ENCODE measurements at regions not wholly inside any gene's neighbourhood (a gene's known extent, or its start where the extent isn't known, plus 50 kb on each side); places are given as distances from the start of the nearest gene placed in this dataset.

DNA sequence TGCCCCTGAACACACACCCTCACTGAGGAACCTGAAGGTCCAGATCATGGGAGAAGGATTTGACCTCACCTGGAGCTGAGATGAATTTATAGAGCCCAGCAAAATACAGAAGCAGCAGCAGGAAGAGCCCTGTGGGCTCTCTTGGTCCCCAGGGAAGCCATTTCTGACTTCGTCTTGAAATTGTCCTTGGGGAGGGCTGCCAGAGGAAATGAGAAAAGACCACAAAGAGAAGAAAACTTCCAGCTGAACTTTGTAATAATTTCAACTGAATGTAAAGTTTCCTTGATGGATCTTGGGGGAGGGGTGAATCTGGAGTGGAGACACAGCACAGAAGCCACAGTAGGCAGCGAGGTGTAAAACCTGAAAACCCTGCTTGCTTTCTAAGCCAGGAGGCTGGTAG is 500.9 kb upstream of the NXPH2 start:
- POLR2A ChIA-PET = no interaction called here
- Mint-ChIP-seq H3K4me1 (no peaks in the 10 kb centered on the region), H3K36me3 (peaks cover 0 to 5% (median 0%) of the 10 kb centered on the region in 3 donors), H3K9me3 (peaks cover 9 to 29% (median 21%) of the 10 kb centered on the region in 9 donors), H3K4me3 (no peak overlapping the region), H3K27ac (no peak overlapping the region), H3K27me3 (no peaks in the 10 kb centered on the region)
- ATAC-seq (no peak), DNase-seq (no peak)

DNA sequence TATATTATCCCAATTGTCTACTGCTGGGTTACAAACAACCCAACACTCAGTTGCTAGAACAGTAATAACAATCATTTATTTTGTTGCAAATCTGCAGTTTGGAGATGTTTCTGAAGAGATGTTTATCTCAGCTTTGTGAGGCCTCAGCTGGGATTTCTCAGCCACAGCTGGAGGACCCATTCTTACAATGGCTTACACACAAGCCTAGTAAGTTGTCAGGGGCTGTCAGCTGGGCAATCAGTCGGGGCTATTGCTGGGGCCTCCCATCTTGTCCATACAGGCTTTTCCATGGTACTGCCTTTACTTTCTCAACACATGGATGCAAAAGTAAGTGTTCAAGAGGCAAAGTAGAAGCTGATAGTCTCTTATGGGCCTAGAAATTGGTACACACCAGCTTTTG is 491.7 kb upstream of the NXPH2 start:
- H3K27me3 Mint-ChIP-seq = no peaks in the 10 kb centered on the region
- POLR2A ChIA-PET = no interaction called here
- peaks cover 0 to 12% (median 5%) of the 10 kb centered on the region in 9 donors for H3K9me3 Mint-ChIP-seq
- no peaks in the 10 kb centered on the region for H3K36me3 Mint-ChIP-seq
- no peak for ATAC-seq
- H3K4me3 Mint-ChIP-seq = no peak overlapping the region
- H3K27ac Mint-ChIP-seq = no peak overlapping the region
- DNase-seq = no peak
- H3K4me1 Mint-ChIP-seq = no peaks in the 10 kb centered on the region

DNA sequence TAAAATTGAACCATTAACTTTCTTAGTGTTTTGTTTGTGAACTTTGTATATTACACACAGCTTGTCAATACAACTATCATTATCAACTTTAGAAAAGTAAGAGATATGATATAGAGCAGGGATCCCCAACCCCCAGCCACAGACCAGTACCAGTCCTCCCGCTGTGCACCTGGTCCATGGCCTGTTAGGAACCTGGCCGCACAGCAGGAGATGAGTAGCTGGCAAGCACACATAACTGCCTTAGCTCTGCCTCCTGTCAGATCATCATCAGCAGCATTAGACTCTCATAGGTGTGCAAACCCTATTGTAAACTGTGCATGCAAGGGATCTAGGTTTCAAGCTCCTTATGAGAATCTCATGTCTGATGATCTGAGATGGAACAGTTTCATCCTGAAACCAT is 491.0 kb upstream of the NXPH2 start:
- Mint-ChIP-seq H3K4me3 (no peak overlapping the region), H3K27ac (no peak overlapping the region), H3K27me3 (no peaks in the 10 kb centered on the region), H3K36me3 (no peaks in the 10 kb centered on the region), H3K9me3 (peaks cover 0 to 19% (median 5%) of the 10 kb centered on the region in 9 donors), H3K4me1 (no peaks in the 10 kb centered on the region)
- DNase-seq = no peak
- no peak for ATAC-seq
- POLR2A ChIA-PET = no interaction called here

DNA sequence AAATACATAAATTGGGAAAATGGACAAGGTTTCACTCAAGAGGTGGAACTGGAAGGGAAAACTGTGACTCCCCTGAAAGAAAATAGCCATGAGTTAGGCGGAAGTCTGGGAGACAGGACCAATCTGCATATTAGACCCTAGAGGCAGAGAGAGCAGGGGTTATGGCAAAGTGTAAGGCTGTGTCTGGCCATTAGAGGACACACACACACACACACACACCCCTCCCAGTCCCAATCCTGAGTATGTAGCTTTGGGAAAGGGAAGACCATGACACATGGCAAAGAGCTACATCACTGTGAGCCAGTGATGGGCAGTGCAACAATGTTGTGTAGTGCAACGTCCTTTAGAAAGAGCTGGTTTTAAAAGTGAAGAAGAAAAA is 479.9 kb upstream of the NXPH2 start:
- Mint-ChIP-seq H3K4me1 (no peaks in the 10 kb centered on the region), H3K36me3 (no peaks in the 10 kb centered on the region), H3K27me3 (no peaks in the 10 kb centered on the region), H3K9me3 (peaks cover 0 to 11% (median 6%) of the 10 kb centered on the region in 9 donors), H3K4me3 (no peak overlapping the region), H3K27ac (no peak overlapping the region)
- POLR2A ChIA-PET = no interaction called here
- ATAC-seq = no peak
- DNase-seq = no peak

DNA sequence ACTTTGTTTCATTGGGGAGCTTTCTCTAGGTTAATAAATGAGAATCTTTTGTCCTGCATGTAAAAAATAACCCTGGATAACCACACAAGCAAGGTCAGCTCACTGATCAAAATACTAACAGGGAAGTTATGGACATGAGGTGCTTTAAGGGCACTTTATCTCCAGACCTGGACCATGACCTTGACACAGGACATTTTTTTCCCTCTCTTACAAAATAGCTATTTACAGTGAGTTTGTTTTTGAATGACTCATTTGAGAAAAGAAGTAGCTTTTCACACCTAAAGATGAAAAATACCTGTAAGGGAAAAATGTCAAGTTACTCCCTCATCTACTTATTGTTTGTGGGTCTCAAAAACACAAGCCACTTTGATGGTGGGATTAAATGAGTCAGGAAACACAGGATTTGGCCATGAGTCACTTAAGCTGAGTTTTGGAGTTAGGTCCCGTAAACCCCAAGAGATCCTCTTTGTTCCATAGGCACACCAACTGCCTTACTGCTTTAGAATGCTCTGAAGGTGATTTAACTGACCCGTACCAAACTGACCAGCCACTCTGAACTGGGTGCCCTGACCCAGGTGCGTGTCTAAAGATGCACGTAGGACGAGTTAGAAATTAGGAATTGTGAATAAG is 479.3 kb upstream of the NXPH2 start:
- no peak for DNase-seq
- POLR2A ChIA-PET = no interaction called here
- Mint-ChIP-seq H3K4me3 (no peak overlapping the region), H3K27me3 (no peaks in the 10 kb centered on the region), H3K9me3 (peaks cover 0 to 11% (median 6%) of the 10 kb centered on the region in 9 donors), H3K36me3 (no peaks in the 10 kb centered on the region), H3K27ac (no peak overlapping the region), H3K4me1 (no peaks in the 10 kb centered on the region)
- ATAC-seq = no peak

DNA sequence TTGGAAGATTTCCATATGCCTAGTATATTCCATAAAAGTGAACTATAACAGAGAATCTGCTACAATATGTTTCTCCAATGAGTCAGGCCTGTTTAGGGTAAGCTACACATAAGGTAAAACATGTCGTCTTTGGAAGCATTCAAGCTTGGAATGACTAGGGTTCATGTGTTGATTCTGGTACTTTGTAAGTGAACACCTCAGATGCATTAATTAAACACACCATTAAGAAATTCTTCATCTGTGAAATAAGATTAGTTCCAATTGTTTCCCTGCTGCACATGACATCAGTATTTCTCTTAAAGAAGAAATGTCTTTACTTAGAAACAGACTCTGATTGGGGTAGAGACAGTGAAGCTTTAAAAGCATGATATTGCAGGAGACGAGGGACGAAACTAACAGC is 461.1 kb upstream of the NXPH2 start:
- H3K4me1 Mint-ChIP-seq = no peaks in the 10 kb centered on the region
- no peak for ATAC-seq
- no peak overlapping the region for H3K4me3 Mint-ChIP-seq
- H3K36me3 Mint-ChIP-seq = peaks cover 0 to 5% (median 0%) of the 10 kb centered on the region in 3 donors
- H3K9me3 Mint-ChIP-seq = peaks cover 2 to 24% (median 9%) of the 10 kb centered on the region in 9 donors
- POLR2A ChIA-PET = no interaction called here
- no peak overlapping the region for H3K27ac Mint-ChIP-seq
- H3K27me3 Mint-ChIP-seq = no peaks in the 10 kb centered on the region
- DNase-seq = no peak

DNA sequence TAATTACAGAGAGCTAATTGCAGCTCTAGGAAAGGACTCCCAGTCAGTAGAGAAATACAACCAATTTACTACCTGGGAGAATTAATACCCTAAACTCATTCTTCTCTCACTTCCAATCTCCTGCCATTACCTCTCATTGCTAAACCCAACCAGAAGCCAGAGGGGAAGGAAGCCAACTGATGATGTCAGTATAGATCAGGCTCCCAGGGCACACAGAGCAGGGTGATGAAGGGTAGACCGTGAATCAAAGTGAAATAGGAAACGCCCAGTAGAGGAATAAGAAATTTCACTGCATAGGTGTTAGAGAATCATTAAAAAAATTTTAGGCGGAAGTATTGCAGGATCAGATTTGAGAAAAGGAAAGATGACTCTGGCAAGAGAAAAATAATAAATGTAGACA is 456.8 kb upstream of the NXPH2 start:
- ATAC-seq (no peak), DNase-seq (no peak)
- Mint-ChIP-seq H3K9me3 (peaks cover 0 to 21% (median 8%) of the 10 kb centered on the region in 9 donors), H3K27me3 (no peaks in the 10 kb centered on the region), H3K4me3 (no peak overlapping the region), H3K27ac (no peak overlapping the region), H3K36me3 (no peaks in the 10 kb centered on the region), H3K4me1 (no peaks in the 10 kb centered on the region)
- POLR2A ChIA-PET = no interaction called here

DNA sequence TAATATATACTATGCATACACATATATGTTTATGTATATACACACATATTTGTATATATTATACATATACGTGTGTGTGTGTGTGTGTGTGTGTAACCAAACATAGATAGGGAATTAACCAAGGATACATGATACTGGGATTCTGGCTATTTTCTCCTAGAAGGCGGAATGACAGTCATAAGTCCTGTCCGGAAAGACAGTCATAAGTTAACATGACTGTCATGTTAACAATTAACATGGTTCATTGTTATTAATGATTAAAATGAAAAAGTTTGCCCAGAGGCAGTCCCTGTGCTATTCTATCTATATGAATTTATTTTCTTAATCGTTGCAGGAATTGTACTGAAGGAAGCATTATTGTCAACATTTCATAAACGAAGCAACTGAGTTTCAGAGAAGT is 450.7 kb upstream of the NXPH2 start:
- POLR2A ChIA-PET = no interaction called here
- ATAC-seq = no peak
- no peak overlapping the region for H3K27ac Mint-ChIP-seq

DNA sequence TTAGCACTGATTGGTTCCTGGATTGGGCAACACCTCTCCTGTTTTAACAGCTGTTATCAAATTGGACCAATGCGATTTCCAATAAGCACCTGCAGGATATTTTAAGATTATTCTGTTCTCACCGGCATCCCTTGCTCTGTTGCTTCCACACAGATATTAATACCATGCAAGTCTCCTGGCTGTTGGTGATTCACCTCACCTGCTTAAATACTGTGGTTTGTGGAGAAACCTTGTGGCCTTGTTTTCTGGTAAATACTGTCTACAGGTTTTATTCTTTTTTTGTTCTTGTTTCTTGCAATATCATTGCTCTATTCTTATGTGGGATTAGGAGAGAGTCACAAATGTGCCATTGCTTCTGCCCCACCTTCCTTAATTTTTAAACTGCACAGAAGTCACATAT is 448.1 kb upstream of the NXPH2 start:
- H3K9me3 Mint-ChIP-seq = peaks cover 0 to 10% (median 0%) of the 10 kb centered on the region in 9 donors
- no peaks in the 10 kb centered on the region for H3K27me3 Mint-ChIP-seq
- H3K36me3 Mint-ChIP-seq = no peaks in the 10 kb centered on the region

More for the DNA sequence above, 450.7 kb upstream of the NXPH2 start:
- Mint-ChIP-seq H3K27me3 (no peaks in the 10 kb centered on the region), H3K36me3 (no peaks in the 10 kb centered on the region), H3K4me1 (no peaks in the 10 kb centered on the region), H3K9me3 (peaks cover 0 to 13% (median 5%) of the 10 kb centered on the region in 9 donors), H3K4me3 (no peak overlapping the region)
- no peak for DNase-seq

DNA sequence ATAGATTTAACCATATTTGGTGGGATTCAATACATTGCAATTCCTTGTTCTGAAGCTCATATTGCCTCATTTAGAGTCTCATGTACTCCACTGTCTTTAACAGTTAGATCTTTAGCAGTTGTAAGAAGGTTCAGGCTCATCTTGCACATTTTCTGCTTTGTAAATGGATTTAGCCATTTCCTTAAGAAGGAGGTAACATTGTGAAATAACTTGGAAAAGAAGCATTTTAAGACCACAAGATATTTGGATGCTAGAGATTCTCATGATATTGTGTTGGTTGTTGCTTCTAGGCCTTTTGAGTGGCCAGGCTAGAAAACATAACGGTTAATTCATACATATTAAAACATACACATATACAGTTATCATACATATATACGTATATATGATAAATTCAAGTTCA is 445.8 kb upstream of the NXPH2 start:
- no peak overlapping the region for H3K27ac Mint-ChIP-seq
- POLR2A ChIA-PET = no interaction called here
- H3K36me3 Mint-ChIP-seq = no peaks in the 10 kb centered on the region
- no peaks in the 10 kb centered on the region for H3K27me3 Mint-ChIP-seq
- ATAC-seq (no peak), DNase-seq (no peak)
- no peaks in the 10 kb centered on the region for H3K4me1 Mint-ChIP-seq
- peaks cover 0 to 10% (median 4%) of the 10 kb centered on the region in 9 donors for H3K9me3 Mint-ChIP-seq
- no peak overlapping the region for H3K4me3 Mint-ChIP-seq

More for the DNA sequence above, 448.1 kb upstream of the NXPH2 start:
- DNase-seq = no peak
- H3K4me1 Mint-ChIP-seq = no peaks in the 10 kb centered on the region
- no peak overlapping the region for H3K4me3 Mint-ChIP-seq
- POLR2A ChIA-PET = no interaction called here
- no peak overlapping the region for H3K27ac Mint-ChIP-seq
- ATAC-seq = no peak

DNA sequence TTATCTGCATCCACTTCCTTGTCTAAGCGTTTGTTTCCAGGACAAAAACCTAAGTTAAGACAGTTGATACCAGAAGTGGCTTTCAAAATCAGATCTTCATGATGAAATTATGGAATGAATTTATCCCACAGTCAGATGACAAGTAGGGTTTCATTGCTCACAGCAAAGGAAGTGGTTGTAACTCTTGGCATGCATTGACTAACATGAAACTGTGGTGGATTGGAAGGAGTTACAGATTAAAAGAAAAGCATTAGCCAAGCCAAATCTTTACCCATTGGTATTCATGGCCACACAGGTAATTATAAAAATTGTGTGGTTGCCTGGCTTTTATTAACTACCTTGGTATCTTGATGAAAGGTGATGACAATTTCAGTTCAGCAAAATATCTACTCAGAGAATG is 438.0 kb upstream of the NXPH2 start:
- peaks cover 0 to 37% (median 8%) of the 10 kb centered on the region in 9 donors for H3K9me3 Mint-ChIP-seq

DNA sequence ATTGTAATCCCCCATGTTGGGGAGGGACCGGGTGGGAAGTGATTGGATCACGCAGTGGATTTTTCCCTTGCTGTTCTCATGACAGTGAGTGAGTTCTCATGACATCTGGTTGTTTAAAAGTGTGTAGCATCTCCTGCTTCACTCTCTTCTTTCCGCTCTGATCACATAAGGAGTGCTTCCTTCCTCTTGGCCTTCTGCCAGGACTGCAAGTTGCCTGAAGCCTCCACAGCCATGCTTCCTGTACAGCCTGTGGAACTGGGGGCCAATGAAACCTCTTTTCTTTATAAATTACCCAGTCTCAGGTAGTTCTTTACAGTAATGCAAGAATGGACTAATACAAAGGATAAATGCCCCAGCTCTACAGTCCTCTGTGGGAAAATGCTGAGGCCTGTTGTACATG is 437.5 kb upstream of the NXPH2 start:
- no peak for ATAC-seq
- H3K4me3 Mint-ChIP-seq = no peak overlapping the region
- peaks cover 0 to 8% (median 0%) of the 10 kb centered on the region in 3 donors for H3K36me3 Mint-ChIP-seq
- no peaks in the 10 kb centered on the region for H3K4me1 Mint-ChIP-seq
- H3K27me3 Mint-ChIP-seq = no peaks in the 10 kb centered on the region
- no peak for DNase-seq
- POLR2A ChIA-PET = no interaction called here
- H3K9me3 Mint-ChIP-seq = peaks cover 0 to 38% (median 7%) of the 10 kb centered on the region in 9 donors
- H3K27ac Mint-ChIP-seq = no peak overlapping the region

More for the DNA sequence above, 438.0 kb upstream of the NXPH2 start:
- no peak for DNase-seq
- ATAC-seq = no peak
- POLR2A ChIA-PET = no interaction called here
- Mint-ChIP-seq H3K36me3 (peaks cover 0 to 8% (median 0%) of the 10 kb centered on the region in 3 donors), H3K27me3 (no peaks in the 10 kb centered on the region), H3K27ac (no peak overlapping the region), H3K4me3 (no peak overlapping the region), H3K4me1 (no peaks in the 10 kb centered on the region)

DNA sequence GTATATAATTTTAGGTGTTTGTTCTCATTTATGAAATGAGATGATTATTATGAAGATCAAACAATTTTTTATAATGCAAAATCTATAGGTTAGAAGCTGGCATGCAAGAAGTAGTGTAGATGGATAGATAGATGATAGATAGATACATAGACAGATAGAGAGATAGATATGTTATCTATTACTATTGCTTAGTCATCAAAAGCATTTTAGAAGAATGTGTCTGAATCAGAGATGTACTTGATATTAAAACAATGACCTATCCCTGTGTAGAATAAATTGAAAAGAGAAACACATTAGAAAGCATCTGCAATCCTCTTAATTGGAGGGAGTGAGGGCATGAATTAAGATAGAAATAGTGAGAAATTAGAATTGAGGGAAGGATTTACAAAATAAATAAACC is 436.2 kb upstream of the NXPH2 start:
- POLR2A ChIA-PET = no interaction called here
- no peaks in the 10 kb centered on the region for H3K27me3 Mint-ChIP-seq
- no peak overlapping the region for H3K4me3 Mint-ChIP-seq
- H3K36me3 Mint-ChIP-seq = peaks cover 0 to 8% (median 0%) of the 10 kb centered on the region in 3 donors
- DNase-seq (no peak), ATAC-seq (no peak)
- H3K9me3 Mint-ChIP-seq = peaks cover 0 to 42% (median 8%) of the 10 kb centered on the region in 9 donors
- H3K4me1 Mint-ChIP-seq = no peaks in the 10 kb centered on the region
- no peak overlapping the region for H3K27ac Mint-ChIP-seq

DNA sequence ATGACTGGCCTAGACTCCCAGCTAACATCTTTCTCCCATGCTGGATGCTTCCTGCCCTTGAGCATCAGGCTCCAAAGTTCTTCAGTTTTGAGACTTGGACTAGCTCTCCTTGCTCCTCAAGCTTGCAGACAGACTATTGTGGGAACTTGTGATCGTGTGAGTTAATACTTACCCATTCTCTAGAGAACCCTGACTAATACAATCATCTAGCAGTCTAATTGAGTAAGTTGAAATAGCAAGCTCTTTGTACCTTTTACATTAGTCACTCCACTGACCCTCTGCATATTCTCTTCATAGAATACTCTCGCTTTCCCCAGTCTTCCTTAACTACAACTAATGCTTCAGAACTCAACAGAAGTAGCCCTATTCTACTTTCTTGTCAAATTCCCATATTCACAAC is 434.6 kb upstream of the NXPH2 start:
- no peaks in the 10 kb centered on the region for H3K4me1 Mint-ChIP-seq
- H3K9me3 Mint-ChIP-seq = peaks cover 0 to 42% (median 8%) of the 10 kb centered on the region in 9 donors
- H3K4me3 Mint-ChIP-seq = no peak overlapping the region
- ATAC-seq (no peak), DNase-seq (no peak)
- POLR2A ChIA-PET = no interaction called here
- no peaks in the 10 kb centered on the region for H3K27me3 Mint-ChIP-seq
- no peak overlapping the region for H3K27ac Mint-ChIP-seq
- H3K36me3 Mint-ChIP-seq = peaks cover 0 to 8% (median 0%) of the 10 kb centered on the region in 3 donors
